ENCODE measurements at regions not wholly inside any gene's neighbourhood (a gene's known extent, or its start where the extent isn't known, plus 50 kb on each side); places are given as distances from the start of the nearest gene placed in this dataset.
"Not testable (repeated sequence)": the region's sequence is repeated elsewhere in the genome, so short reads cannot be mapped to it uniquely, and the experiment has no call there.

DNA sequence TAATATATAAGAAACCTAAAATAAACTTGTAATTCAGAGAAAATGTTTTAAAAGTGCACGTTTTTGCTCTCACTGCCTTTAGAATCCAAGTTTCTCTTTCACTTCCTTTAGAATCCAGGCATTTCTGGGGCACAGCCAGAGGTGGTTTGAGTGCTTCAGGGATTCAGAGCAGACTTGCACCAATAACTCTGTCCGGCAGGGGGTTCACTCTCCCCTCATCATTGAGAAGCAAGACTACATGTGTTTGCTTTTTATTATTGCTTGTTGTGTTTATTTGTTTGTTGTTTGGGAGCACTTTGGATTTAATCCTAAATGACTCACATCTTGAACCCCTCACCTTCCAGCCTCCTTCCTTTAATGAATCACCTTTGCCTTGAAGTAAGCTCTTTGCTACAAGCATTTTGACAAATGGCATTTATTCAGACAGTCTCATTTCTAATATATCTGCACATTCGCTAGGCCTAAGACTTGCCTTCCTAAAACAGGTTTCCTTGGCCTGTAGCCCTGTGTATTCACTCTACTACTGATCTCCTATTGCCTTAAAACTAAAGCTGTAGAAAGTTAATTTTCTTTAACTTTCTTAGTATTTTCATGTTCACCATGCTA, 233.5 kb upstream of the ATP5MC3 start:
- H3K4me3 ChIP-seq (replicated peaks; ENCODE audit: insufficient read depth, low read length), result no peak overlapping the region
- peak overlapping the region; percentile 42 for H3K27ac ChIP-seq (replicated peaks)
- DNase-seq (ENCODE audit: low read depth in 1 of 2, low spot score in 1 of 2), result peak; percentile 48 to 72
- no peaks in the 10 kb centered on the region for H3K27me3 ChIP-seq (ENCODE audit: insufficient read depth, poor library complexity, severe bottlenecking)
- TF ChIP-seq SPI1 (IDR thresholded peaks at IDR 0.05; ENCODE audit: borderline replicate concordance, low read depth), result no peak
- TF ChIP-seq, protein P1, sequence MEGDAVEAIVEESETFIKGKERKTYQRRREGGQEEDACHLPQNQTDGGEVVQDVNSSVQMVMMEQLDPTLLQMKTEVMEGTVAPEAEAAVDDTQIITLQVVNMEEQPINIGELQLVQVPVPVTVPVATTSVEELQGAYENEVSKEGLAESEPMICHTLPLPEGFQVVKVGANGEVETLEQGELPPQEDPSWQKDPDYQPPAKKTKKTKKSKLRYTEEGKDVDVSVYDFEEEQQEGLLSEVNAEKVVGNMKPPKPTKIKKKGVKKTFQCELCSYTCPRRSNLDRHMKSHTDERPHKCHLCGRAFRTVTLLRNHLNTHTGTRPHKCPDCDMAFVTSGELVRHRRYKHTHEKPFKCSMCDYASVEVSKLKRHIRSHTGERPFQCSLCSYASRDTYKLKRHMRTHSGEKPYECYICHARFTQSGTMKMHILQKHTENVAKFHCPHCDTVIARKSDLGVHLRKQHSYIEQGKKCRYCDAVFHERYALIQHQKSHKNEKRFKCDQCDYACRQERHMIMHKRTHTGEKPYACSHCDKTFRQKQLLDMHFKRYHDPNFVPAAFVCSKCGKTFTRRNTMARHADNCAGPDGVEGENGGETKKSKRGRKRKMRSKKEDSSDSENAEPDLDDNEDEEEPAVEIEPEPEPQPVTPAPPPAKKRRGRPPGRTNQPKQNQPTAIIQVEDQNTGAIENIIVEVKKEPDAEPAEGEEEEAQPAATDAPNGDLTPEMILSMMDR (IDR thresholded peaks at IDR 0.05; ENCODE audit: insufficient read depth, low read length), result peak; percentile 64

DNA sequence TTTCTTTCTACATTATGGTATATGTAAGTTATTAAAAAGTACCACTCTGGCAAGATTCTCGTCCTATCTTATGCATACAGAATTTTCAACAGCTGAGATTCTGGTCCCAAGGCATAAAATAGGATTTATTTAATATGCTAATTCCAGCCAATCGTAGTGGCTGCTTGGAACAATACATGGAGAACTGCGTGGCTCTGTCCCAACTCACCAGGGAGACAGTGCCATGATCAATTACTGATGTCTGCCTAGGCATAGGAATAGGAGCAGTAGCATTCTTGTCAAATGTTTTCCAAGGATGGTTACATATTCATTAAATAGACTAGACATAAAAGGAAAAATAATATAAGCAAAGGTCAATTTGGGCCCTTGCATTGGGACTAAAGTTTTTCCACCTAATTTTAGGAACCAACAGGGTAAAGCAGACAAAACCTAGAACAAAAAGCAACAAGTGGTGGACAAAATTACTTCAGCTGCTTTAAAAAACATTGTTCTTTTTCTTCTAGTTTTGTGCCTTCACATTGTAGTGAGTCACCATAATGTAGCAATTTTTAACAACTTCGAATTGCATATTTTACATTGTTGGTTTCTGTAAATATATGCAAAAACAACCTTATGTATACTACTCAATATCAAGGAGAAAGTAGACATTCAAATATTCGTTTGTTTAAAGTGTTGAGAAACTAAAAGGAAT, 232.8 kb upstream of the ATP5MC3 start:
- H3K27ac ChIP-seq (replicated peaks), result peak overlapping the region; percentile 42
- no peak overlapping the region for H3K4me3 ChIP-seq (replicated peaks; ENCODE audit: insufficient read depth, low read length)
- TF ChIP-seq, protein P1 (IDR thresholded peaks at IDR 0.05; ENCODE audit: insufficient read depth, low read length), result no peak
- TF ChIP-seq REST (IDR thresholded peaks at IDR 0.05; ENCODE audit: insufficient replicate concordance, low read depth) (no peak), POLR2AphosphoS5 (IDR thresholded peaks at IDR 0.05; ENCODE audit: low read depth) (no peak), GABPA (IDR thresholded peaks at IDR 0.05; ENCODE audit: low read depth) (no peak), SPI1 (IDR thresholded peaks at IDR 0.05; ENCODE audit: borderline replicate concordance, low read depth) (no peak)
- no peaks in the 10 kb centered on the region for H3K27me3 ChIP-seq (ENCODE audit: insufficient read depth, poor library complexity, severe bottlenecking)
- DNase-seq (ENCODE audit: low read depth in 1 of 2, low spot score in 1 of 2), result no peak

DNA sequence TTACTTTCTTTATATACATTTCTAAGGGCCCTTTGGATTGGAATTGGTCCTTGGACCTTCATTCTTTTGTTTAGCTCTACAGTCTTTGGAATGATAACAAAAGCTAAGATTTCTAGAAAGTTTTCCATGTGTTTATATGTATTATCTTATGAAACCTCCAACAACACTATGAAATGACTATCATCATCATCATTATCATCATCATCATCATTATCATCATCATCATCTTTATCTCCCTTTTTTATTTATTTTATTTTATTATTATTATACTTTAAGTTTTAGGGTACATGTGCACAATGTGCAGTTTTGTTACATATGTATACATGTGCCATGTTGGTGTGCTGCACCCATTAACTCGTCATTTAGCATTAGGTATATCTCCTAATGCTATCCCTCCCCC, 229.4 kb upstream of the ATP5MC3 start:
- not testable (repeated sequence) for H3K27me3 ChIP-seq (ENCODE audit: insufficient read depth, poor library complexity, severe bottlenecking); H3K27ac ChIP-seq (replicated peaks); DNase-seq (ENCODE audit: low read depth in 1 of 2, low spot score in 1 of 2); H3K4me3 ChIP-seq (replicated peaks; ENCODE audit: insufficient read depth, low read length)

GRCh38 chr2:175404839-175405238, 223.3 kb upstream of the ATP5MC3 start:
- TF ChIP-seq SPI1 (IDR thresholded peaks at IDR 0.05; ENCODE audit: borderline replicate concordance, low read depth) (peak; percentile 76; the same call in 1 of the 2 replicates), REST (IDR thresholded peaks at IDR 0.05; ENCODE audit: insufficient replicate concordance, low read depth) (no peak)
- Histone ChIP-seq H3K4me3 (replicated peaks; ENCODE audit: insufficient read depth, low read length) (no peak overlapping the region), H3K27me3 (ENCODE audit: insufficient read depth, poor library complexity, severe bottlenecking) (no peaks in the 10 kb centered on the region), H3K27ac (replicated peaks) (no peak overlapping the region)
- no peak for DNase-seq (ENCODE audit: low read depth in 1 of 2, low spot score in 1 of 2)

Measured in HL-60 (cell line).